ENCODE measurements at regions not wholly inside any gene's neighbourhood (a gene's known extent, or its start where the extent isn't known, plus 50 kb on each side); places are given as distances from the start of the nearest gene placed in this dataset.

GRCh38 chr2:58928973-58929372, 687.8 kb upstream of the FANCL start:
- TF ChIP-seq GATA2 (IDR thresholded peaks at IDR 0.05; ENCODE audit: low read depth, low read length) (no peak), GATA3 (IDR thresholded peaks at IDR 0.05; ENCODE audit: low read depth, low read length) (no peak)
